ENCODE measurements at regions not wholly inside any gene's neighbourhood (a gene's known extent, or its start where the extent isn't known, plus 50 kb on each side); places are given as distances from the start of the nearest gene placed in this dataset.

GRCh38 chr2:79260848-79261247 lies 101.3 kb upstream of the REG3A start:
- Histone ChIP-seq H3K4me2 (ENCODE audit: low read depth, low read length, poor library complexity, severe bottlenecking) (no peak overlapping the region), H3K9ac (ENCODE audit: low read length) (no peak overlapping the region), H3K79me2 (ENCODE audit: low read length) (no peaks in the 10 kb centered on the region), H3K36me3 (ENCODE audit: insufficient read depth, low read length) (no peaks in the 10 kb centered on the region), H3K9me2 (replicated peaks; ENCODE audit: insufficient read depth, low read length) (no peaks in the 10 kb centered on the region), H3K4me1 (ENCODE audit: low read length) (no peaks in the 10 kb centered on the region), H3K27me3 (ENCODE audit: low read length) (no peaks in the 10 kb centered on the region), H4K20me1 (ENCODE audit: insufficient read depth, low read depth, low read length) (no peaks in the 10 kb centered on the region), H3K4me3 (ENCODE audit: low read length) (no peak overlapping the region), H2AFZ (ENCODE audit: low read length) (no peak overlapping the region), H3K27ac (ENCODE audit: low read length) (no peak overlapping the region), H3K9me3 (ENCODE audit: low read length) (no peaks in the 10 kb centered on the region)
- no peak for DNase-seq

DNA sequence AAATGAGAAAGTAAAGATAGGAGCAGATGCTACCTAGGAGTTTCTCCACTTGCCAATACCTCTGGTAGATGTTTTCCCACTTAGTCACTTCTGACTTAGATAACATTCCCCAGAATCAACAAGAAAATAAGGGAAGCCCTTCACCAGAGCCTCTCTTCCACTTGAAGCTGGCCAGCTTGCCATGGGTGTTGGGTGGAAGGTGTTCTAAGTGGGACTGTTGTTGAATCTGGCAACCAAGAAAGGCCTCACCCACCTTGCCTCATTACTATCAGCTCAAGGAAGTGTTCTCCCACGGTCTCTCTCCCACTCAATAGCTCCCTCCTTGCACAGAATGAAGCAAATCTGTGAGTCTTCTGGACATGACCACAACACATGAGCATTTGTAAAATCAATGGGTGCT lies 100.4 kb upstream of the REG3A start:
- no peak for DNase-seq
- H3K4me1 ChIP-seq (ENCODE audit: low read length): no peaks in the 10 kb centered on the region
- H3K9ac ChIP-seq (ENCODE audit: low read length): no peak overlapping the region
- no peak overlapping the region for H3K4me3 ChIP-seq (ENCODE audit: low read length)
- H3K27me3 ChIP-seq (ENCODE audit: low read length): no peaks in the 10 kb centered on the region
- no peaks in the 10 kb centered on the region for H3K9me3 ChIP-seq (ENCODE audit: low read length)
- H3K36me3 ChIP-seq (ENCODE audit: insufficient read depth, low read length): no peaks in the 10 kb centered on the region
- H3K4me2 ChIP-seq (ENCODE audit: low read depth, low read length, poor library complexity, severe bottlenecking): no peak overlapping the region
- H3K79me2 ChIP-seq (ENCODE audit: low read length): no peaks in the 10 kb centered on the region
- H4K20me1 ChIP-seq (ENCODE audit: insufficient read depth, low read depth, low read length): no peaks in the 10 kb centered on the region
- no peak overlapping the region for H2AFZ ChIP-seq (ENCODE audit: low read length)
- no peaks in the 10 kb centered on the region for H3K9me2 ChIP-seq (replicated peaks; ENCODE audit: insufficient read depth, low read length)
- no peak overlapping the region for H3K27ac ChIP-seq (ENCODE audit: low read length)

- Histone ChIP-seq H3K9ac (ENCODE audit: low read length) (no peak overlapping the region), H3K27ac (ENCODE audit: low read length) (no peak overlapping the region), H3K27me3 (ENCODE audit: low read length) (no peaks in the 10 kb centered on the region), H2AFZ (ENCODE audit: low read length) (no peak overlapping the region), H3K9me3 (ENCODE audit: low read length) (no peaks in the 10 kb centered on the region), H3K4me3 (ENCODE audit: low read length) (no peak overlapping the region), H3K36me3 (ENCODE audit: insufficient read depth, low read length) (no peaks in the 10 kb centered on the region), H3K4me2 (ENCODE audit: low read depth, low read length, poor library complexity, severe bottlenecking) (no peak overlapping the region), H3K9me2 (replicated peaks; ENCODE audit: insufficient read depth, low read length) (no peaks in the 10 kb centered on the region), H3K4me1 (ENCODE audit: low read length) (no peaks in the 10 kb centered on the region), H4K20me1 (ENCODE audit: insufficient read depth, low read depth, low read length) (no peaks in the 10 kb centered on the region), H3K79me2 (ENCODE audit: low read length) (no peaks in the 10 kb centered on the region)
- DNase-seq: no peak
These were observed 99.7 kb upstream of the REG3A start for GRCh38 chr2:79259296-79259695.

DNA sequence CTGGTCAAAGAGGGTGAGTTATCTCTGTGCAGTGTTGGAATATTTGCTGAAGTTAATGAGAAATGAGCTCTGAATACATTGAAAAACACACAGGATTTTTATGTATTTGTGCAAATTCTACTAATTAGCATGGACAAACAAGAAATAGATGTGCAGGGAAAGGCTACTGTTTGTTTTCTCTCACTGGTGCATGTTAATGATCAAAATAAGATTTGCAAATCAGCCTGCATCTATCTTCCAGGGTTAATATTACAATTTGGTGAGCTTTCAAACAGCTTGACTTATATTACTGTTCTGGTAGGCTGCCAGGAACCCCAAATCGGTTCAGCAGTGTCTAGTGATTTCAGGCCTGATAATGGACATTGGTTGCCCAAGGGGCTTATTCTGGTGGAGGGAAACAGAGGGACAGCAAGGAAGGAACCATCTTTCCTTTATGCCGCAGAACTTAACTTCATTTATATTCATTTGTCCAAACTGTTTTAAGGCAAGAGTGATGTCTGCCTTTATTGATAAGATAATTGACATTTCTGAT lies 93.8 kb upstream of the REG3A start:
- no peaks in the 10 kb centered on the region for H4K20me1 ChIP-seq (ENCODE audit: insufficient read depth, low read depth, low read length)
- no peaks in the 10 kb centered on the region for H3K4me1 ChIP-seq (ENCODE audit: low read length)
- H3K9me3 ChIP-seq (ENCODE audit: low read length): no peaks in the 10 kb centered on the region
- no peak for DNase-seq
- no peaks in the 10 kb centered on the region for H3K9me2 ChIP-seq (replicated peaks; ENCODE audit: insufficient read depth, low read length)
- no peak overlapping the region for H2AFZ ChIP-seq (ENCODE audit: low read length)
- no peak overlapping the region for H3K9ac ChIP-seq (ENCODE audit: low read length)
- no peaks in the 10 kb centered on the region for H3K79me2 ChIP-seq (ENCODE audit: low read length)
- no peak overlapping the region for H3K4me3 ChIP-seq (ENCODE audit: low read length)
- H3K4me2 ChIP-seq (ENCODE audit: low read depth, low read length, poor library complexity, severe bottlenecking): no peak overlapping the region
- no peaks in the 10 kb centered on the region for H3K27me3 ChIP-seq (ENCODE audit: low read length)
- H3K27ac ChIP-seq (ENCODE audit: low read length): no peak overlapping the region
- no peaks in the 10 kb centered on the region for H3K36me3 ChIP-seq (ENCODE audit: insufficient read depth, low read length)

GRCh38 chr2:79250656-79251055 lies 91.1 kb upstream of the REG3A start:
- Histone ChIP-seq H3K4me1 (ENCODE audit: low read length) (no peaks in the 10 kb centered on the region), H3K9me3 (ENCODE audit: low read length) (no peaks in the 10 kb centered on the region), H3K36me3 (ENCODE audit: insufficient read depth, low read length) (no peaks in the 10 kb centered on the region), H3K9me2 (replicated peaks; ENCODE audit: insufficient read depth, low read length) (no peaks in the 10 kb centered on the region), H3K27me3 (ENCODE audit: low read length) (no peaks in the 10 kb centered on the region), H3K79me2 (ENCODE audit: low read length) (no peaks in the 10 kb centered on the region), H3K27ac (ENCODE audit: low read length) (no peak overlapping the region), H4K20me1 (ENCODE audit: insufficient read depth, low read depth, low read length) (no peaks in the 10 kb centered on the region), H3K4me3 (ENCODE audit: low read length) (no peak overlapping the region), H3K4me2 (ENCODE audit: low read depth, low read length, poor library complexity, severe bottlenecking) (no peak overlapping the region), H3K9ac (ENCODE audit: low read length) (no peak overlapping the region), H2AFZ (ENCODE audit: low read length) (no peak overlapping the region)
- no peak for DNase-seq

GRCh38 chr2:79248776-79249175 lies 89.2 kb upstream of the REG3A start:
- H3K4me3 ChIP-seq (ENCODE audit: low read length): no peak overlapping the region
- no peaks in the 10 kb centered on the region for H3K36me3 ChIP-seq (ENCODE audit: insufficient read depth, low read length)
- no peaks in the 10 kb centered on the region for H3K79me2 ChIP-seq (ENCODE audit: low read length)
- no peaks in the 10 kb centered on the region for H3K4me1 ChIP-seq (ENCODE audit: low read length)
- no peaks in the 10 kb centered on the region for H4K20me1 ChIP-seq (ENCODE audit: insufficient read depth, low read depth, low read length)
- no peaks in the 10 kb centered on the region for H3K9me2 ChIP-seq (replicated peaks; ENCODE audit: insufficient read depth, low read length)
- no peak overlapping the region for H3K4me2 ChIP-seq (ENCODE audit: low read depth, low read length, poor library complexity, severe bottlenecking)
- DNase-seq: no peak
- H3K27ac ChIP-seq (ENCODE audit: low read length): no peak overlapping the region
- H2AFZ ChIP-seq (ENCODE audit: low read length): no peak overlapping the region
- H3K9ac ChIP-seq (ENCODE audit: low read length): no peak overlapping the region
- no peaks in the 10 kb centered on the region for H3K27me3 ChIP-seq (ENCODE audit: low read length)
- no peaks in the 10 kb centered on the region for H3K9me3 ChIP-seq (ENCODE audit: low read length)

GRCh38 chr2:79235135-79235534 lies 75.6 kb upstream of the REG3A start:
- H2AFZ ChIP-seq (ENCODE audit: low read length): no peak overlapping the region

GRCh38 chr2:79223539-79223938 lies 64.0 kb upstream of the REG3A start:
- no peak overlapping the region for H2AFZ ChIP-seq (ENCODE audit: low read length)
- no peaks in the 10 kb centered on the region for H3K27me3 ChIP-seq (ENCODE audit: low read length)
- H3K36me3 ChIP-seq (ENCODE audit: insufficient read depth, low read length): no peaks in the 10 kb centered on the region
- H3K9me3 ChIP-seq (ENCODE audit: low read length): no peaks in the 10 kb centered on the region
- no peak overlapping the region for H3K27ac ChIP-seq (ENCODE audit: low read length)
- no peak for DNase-seq
- H4K20me1 ChIP-seq (ENCODE audit: insufficient read depth, low read depth, low read length): no peaks in the 10 kb centered on the region
- H3K4me2 ChIP-seq (ENCODE audit: low read depth, low read length, poor library complexity, severe bottlenecking): no peak overlapping the region
- no peaks in the 10 kb centered on the region for H3K79me2 ChIP-seq (ENCODE audit: low read length)
- H3K4me1 ChIP-seq (ENCODE audit: low read length): no peaks in the 10 kb centered on the region
- H3K4me3 ChIP-seq (ENCODE audit: low read length): no peak overlapping the region
- no peaks in the 10 kb centered on the region for H3K9me2 ChIP-seq (replicated peaks; ENCODE audit: insufficient read depth, low read length)
- no peak overlapping the region for H3K9ac ChIP-seq (ENCODE audit: low read length)

More at GRCh38 chr2:79235135-79235534, 75.6 kb upstream of the REG3A start:
- no peaks in the 10 kb centered on the region for H3K9me2 ChIP-seq (replicated peaks; ENCODE audit: insufficient read depth, low read length)
- H3K79me2 ChIP-seq (ENCODE audit: low read length): no peaks in the 10 kb centered on the region
- H3K4me3 ChIP-seq (ENCODE audit: low read length): no peak overlapping the region
- H4K20me1 ChIP-seq (ENCODE audit: insufficient read depth, low read depth, low read length): no peaks in the 10 kb centered on the region
- DNase-seq: peak; percentile 76
- no peak overlapping the region for H3K9ac ChIP-seq (ENCODE audit: low read length)
- H3K4me1 ChIP-seq (ENCODE audit: low read length): no peaks in the 10 kb centered on the region
- no peak overlapping the region for H3K27ac ChIP-seq (ENCODE audit: low read length)
- no peaks in the 10 kb centered on the region for H3K36me3 ChIP-seq (ENCODE audit: insufficient read depth, low read length)
- H3K27me3 ChIP-seq (ENCODE audit: low read length): no peaks in the 10 kb centered on the region
- no peak overlapping the region for H3K4me2 ChIP-seq (ENCODE audit: low read depth, low read length, poor library complexity, severe bottlenecking)
- no peaks in the 10 kb centered on the region for H3K9me3 ChIP-seq (ENCODE audit: low read length)

Measured in Karpas-422 (cell line).